ENCODE measurements at regions not wholly inside any gene's neighbourhood (a gene's known extent, or its start where the extent isn't known, plus 50 kb on each side); places are given as distances from the start of the nearest gene placed in this dataset.

- TF ChIP-seq EP300 (IDR thresholded peaks at IDR 0.05) (no peak), POLR2A (IDR thresholded peaks at IDR 0.05) (no peak), CTCF (IDR thresholded peaks at IDR 0.05) (no peak), POLR2AphosphoS5 (IDR thresholded peaks at IDR 0.05) (no peak)
These were observed 53.7 kb upstream of the KY start for GRCh38 chr3:134704556-134704955.

Data from sigmoid colon (tissue), 4 donors.